ENCODE measurements at regions not wholly inside any gene's neighbourhood (a gene's known extent, or its start where the extent isn't known, plus 50 kb on each side); places are given as distances from the start of the nearest gene placed in this dataset.

DNA sequence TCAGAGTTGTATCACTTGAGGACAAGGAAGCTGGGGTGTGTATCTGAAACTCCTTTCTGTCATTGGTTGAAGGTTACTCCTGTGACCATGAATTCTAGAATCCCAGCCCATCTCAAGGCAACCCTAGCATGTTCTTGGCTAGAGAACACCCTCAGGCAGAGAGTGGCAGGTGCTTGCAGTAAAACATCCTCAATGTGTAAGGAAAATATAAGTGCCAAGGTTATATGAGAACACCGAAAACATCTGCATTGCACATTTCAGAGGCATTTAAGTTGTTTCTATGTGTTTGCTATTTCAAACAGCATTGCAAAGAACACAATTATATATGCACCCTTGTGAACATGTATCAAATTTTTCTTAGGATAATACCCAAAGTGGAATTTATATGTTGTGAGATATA, 471.9 kb downstream of the USP25 start:
- no peak for DNase-seq (ENCODE audit: low spot score)
- TF ChIP-seq, protein P1, sequence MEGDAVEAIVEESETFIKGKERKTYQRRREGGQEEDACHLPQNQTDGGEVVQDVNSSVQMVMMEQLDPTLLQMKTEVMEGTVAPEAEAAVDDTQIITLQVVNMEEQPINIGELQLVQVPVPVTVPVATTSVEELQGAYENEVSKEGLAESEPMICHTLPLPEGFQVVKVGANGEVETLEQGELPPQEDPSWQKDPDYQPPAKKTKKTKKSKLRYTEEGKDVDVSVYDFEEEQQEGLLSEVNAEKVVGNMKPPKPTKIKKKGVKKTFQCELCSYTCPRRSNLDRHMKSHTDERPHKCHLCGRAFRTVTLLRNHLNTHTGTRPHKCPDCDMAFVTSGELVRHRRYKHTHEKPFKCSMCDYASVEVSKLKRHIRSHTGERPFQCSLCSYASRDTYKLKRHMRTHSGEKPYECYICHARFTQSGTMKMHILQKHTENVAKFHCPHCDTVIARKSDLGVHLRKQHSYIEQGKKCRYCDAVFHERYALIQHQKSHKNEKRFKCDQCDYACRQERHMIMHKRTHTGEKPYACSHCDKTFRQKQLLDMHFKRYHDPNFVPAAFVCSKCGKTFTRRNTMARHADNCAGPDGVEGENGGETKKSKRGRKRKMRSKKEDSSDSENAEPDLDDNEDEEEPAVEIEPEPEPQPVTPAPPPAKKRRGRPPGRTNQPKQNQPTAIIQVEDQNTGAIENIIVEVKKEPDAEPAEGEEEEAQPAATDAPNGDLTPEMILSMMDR (IDR thresholded peaks at IDR 0.05; ENCODE audit: unreplicated experiment), result no peak
- no peaks in the 10 kb centered on the region for H3K27me3 Mint-ChIP-seq (ENCODE audit: unreplicated experiment)
- H3K36me3 Mint-ChIP-seq (ENCODE audit: low read depth, unreplicated experiment), result peaks cover 4% of the 10 kb centered on the region
- H3K4me3 Mint-ChIP-seq (ENCODE audit: unreplicated experiment), result no peak overlapping the region
- H3K4me1 Mint-ChIP-seq (ENCODE audit: unreplicated experiment), result peaks cover 9% of the 10 kb centered on the region
- peaks cover 6% of the 10 kb centered on the region for H3K9me3 Mint-ChIP-seq (ENCODE audit: unreplicated experiment)
- no peak overlapping the region for H3K27ac Mint-ChIP-seq (ENCODE audit: unreplicated experiment)

DNA sequence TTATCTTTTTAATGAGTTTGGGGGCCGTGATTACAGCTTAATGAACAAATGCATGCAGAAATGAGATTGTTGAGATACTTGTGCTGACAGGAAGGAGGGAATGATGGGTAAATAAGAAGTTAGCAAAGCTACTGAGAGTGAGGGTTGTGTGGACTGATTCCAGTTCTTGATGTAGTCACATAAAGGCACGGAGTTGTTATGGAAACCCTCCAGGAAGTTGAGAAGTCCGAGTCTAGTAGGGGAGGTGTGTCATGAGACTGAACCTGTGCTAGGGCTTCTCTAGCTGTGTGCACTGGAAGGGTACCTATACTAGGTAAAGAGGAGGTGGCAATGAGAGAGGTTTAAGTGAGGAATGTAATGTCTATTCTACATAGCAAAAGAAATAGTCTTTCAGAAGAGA, 475.7 kb downstream of the USP25 start:
- no peaks in the 10 kb centered on the region for H3K9me3 Mint-ChIP-seq (ENCODE audit: unreplicated experiment)

DNA sequence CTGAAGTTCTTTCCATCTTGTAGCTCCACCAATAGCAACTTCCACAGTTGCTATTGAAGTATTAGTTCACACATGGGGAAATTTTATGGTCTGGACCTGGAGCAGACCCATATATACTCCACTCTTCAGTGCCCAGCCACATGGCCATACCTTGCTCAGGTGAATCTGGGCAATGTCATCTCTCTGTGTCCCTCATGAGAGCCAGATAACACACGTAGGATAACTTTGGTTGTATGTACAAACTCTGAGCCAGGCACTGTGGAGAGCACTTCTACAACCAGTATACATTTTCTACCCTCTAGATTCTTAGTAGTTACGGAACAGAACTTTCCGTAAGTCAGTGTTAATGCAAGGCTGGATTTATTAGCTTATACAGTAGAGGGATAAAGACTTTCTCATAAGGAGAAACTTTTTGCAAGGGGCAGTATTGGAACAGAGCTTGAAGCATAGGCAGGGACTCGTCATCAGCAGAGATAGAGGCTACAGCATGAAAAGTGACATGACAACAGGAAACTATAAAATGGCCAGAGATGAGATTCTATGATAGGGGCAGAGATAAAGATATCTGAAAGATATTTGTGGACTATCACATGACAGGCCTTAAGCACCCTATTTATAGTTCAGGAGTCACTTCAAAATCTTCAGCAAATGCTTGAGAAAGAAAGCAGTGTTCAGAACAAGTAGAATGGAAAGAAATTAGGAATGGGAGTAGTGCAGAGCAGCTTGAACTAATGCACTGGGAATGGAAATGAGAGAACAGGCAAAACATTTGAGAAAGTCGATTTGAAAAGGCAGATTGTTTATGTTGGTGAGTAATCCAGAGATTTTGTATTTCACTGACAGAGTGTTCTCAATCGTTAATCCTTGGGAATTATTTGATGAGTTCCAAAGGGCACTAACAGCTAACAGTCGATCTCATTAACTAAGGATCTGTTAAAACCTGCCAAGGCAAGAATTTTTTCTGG, 481.8 kb downstream of the USP25 start:
- no peak overlapping the region for H3K27ac Mint-ChIP-seq (ENCODE audit: unreplicated experiment)
- H3K4me3 Mint-ChIP-seq (ENCODE audit: unreplicated experiment), result no peak overlapping the region
- DNase-seq (ENCODE audit: low spot score), result no peak
- no peaks in the 10 kb centered on the region for H3K27me3 Mint-ChIP-seq (ENCODE audit: unreplicated experiment)
- H3K36me3 Mint-ChIP-seq (ENCODE audit: low read depth, unreplicated experiment), result no peaks in the 10 kb centered on the region
- TF ChIP-seq, protein P1 (IDR thresholded peaks at IDR 0.05; ENCODE audit: unreplicated experiment), result no peak
- no peaks in the 10 kb centered on the region for H3K9me3 Mint-ChIP-seq (ENCODE audit: unreplicated experiment)
- H3K4me1 Mint-ChIP-seq (ENCODE audit: unreplicated experiment), result peaks cover 9% of the 10 kb centered on the region

More for the DNA sequence above, 475.7 kb downstream of the USP25 start:
- DNase-seq (ENCODE audit: low spot score), result no peak
- H3K4me3 Mint-ChIP-seq (ENCODE audit: unreplicated experiment), result no peak overlapping the region
- peaks cover 2% of the 10 kb centered on the region for H3K4me1 Mint-ChIP-seq (ENCODE audit: unreplicated experiment)
- TF ChIP-seq, protein P1 (IDR thresholded peaks at IDR 0.05; ENCODE audit: unreplicated experiment), result no peak
- no peaks in the 10 kb centered on the region for H3K27me3 Mint-ChIP-seq (ENCODE audit: unreplicated experiment)
- H3K36me3 Mint-ChIP-seq (ENCODE audit: low read depth, unreplicated experiment), result peaks cover 4% of the 10 kb centered on the region
- no peak overlapping the region for H3K27ac Mint-ChIP-seq (ENCODE audit: unreplicated experiment)

DNA sequence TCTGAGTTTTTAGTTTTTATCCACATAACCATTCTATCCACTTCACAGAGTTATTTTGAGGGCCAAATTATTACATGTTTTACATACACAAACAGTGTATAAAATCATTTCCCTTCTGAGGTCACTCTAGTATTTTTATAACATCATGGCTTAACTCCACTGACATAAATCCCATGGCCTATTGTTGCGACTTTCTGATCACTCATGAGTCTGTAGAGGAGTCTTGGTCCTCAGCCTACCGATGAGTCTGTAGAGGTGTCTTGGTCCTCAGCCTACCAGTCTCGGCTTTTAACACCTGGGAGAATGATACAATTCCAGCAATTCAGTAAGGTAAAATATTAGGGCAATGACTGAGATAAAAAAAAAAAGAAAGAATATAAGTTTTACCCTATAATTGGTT, 483.7 kb downstream of the USP25 start:
- no peaks in the 10 kb centered on the region for H3K36me3 Mint-ChIP-seq (ENCODE audit: low read depth, unreplicated experiment)
- DNase-seq (ENCODE audit: low spot score), result no peak
- no peaks in the 10 kb centered on the region for H3K9me3 Mint-ChIP-seq (ENCODE audit: unreplicated experiment)
- H3K27ac Mint-ChIP-seq (ENCODE audit: unreplicated experiment), result no peak overlapping the region
- peaks cover 9% of the 10 kb centered on the region for H3K4me1 Mint-ChIP-seq (ENCODE audit: unreplicated experiment)
- TF ChIP-seq, protein P1 (IDR thresholded peaks at IDR 0.05; ENCODE audit: unreplicated experiment), result no peak
- no peak overlapping the region for H3K4me3 Mint-ChIP-seq (ENCODE audit: unreplicated experiment)
- no peaks in the 10 kb centered on the region for H3K27me3 Mint-ChIP-seq (ENCODE audit: unreplicated experiment)

DNA sequence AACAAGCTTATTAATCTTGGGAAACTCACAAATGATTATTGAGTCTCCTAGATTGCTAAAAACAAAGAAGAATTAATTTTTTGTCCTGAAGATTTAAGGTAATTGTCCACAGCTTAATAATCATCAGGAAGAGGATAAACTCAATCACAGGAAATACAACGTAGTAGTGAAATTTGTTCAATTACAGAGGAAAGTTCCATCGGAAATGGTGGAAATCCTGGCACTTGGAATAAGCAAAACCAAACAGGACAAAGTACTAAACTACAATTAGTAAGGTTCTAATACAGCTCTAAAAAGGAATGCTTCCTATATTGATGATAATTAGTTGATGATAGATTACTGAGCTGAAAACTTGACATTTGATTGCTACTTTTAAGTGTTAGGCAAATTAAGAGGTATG, 485.4 kb downstream of the USP25 start:
- H3K4me1 Mint-ChIP-seq (ENCODE audit: unreplicated experiment), result peaks cover 7% of the 10 kb centered on the region
- no peaks in the 10 kb centered on the region for H3K36me3 Mint-ChIP-seq (ENCODE audit: low read depth, unreplicated experiment)
- no peaks in the 10 kb centered on the region for H3K9me3 Mint-ChIP-seq (ENCODE audit: unreplicated experiment)
- H3K27me3 Mint-ChIP-seq (ENCODE audit: unreplicated experiment), result no peaks in the 10 kb centered on the region
- DNase-seq (ENCODE audit: low spot score), result no peak
- H3K4me3 Mint-ChIP-seq (ENCODE audit: unreplicated experiment), result no peak overlapping the region
- no peak overlapping the region for H3K27ac Mint-ChIP-seq (ENCODE audit: unreplicated experiment)
- TF ChIP-seq, protein P1 (IDR thresholded peaks at IDR 0.05; ENCODE audit: unreplicated experiment), result no peak
